Left renal cortex interstitium (tissue), 4 donors: ENCODE measurements at regions not wholly inside any gene's neighbourhood (a gene's known extent, or its start where the extent isn't known, plus 50 kb on each side); places are given as distances from the start of the nearest gene placed in this dataset.

ENCODE experiments used
- DNase-seq, 4 donors: peaks; one replicate each; pipeline ENCODE4 v3.0.0-alpha.2; 2013; ENCODE audit warnings: low read depth in 4 of 4, low spot score in 2 of 4, missing footprints in 1 of 4

DNA sequence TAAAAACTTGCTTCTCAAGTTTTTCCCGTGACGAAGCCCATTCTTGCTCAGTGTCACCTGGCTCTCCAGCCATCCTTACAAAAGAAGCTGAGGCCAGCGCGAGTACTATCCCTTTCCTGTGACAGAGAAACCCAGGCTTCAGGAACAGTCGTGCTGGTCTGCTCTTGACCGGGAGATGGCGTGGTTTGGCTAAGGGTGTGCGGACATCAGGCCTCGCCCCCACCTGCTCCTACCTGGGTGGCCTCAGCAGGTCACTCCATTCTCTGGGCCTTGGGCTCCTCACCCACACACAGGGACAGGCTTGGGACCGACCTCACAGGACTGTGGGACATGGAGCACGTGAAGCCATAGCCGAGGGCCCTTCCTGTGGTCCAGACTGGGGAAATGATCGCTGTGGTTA, 75.2 kb upstream of the CIBAR2 start:
- DNase-seq: no peak

- no peak for DNase-seq
These were observed 75.6 kb upstream of the CIBAR2 start for GRCh38 chr16:85187886-85188285.

DNA sequence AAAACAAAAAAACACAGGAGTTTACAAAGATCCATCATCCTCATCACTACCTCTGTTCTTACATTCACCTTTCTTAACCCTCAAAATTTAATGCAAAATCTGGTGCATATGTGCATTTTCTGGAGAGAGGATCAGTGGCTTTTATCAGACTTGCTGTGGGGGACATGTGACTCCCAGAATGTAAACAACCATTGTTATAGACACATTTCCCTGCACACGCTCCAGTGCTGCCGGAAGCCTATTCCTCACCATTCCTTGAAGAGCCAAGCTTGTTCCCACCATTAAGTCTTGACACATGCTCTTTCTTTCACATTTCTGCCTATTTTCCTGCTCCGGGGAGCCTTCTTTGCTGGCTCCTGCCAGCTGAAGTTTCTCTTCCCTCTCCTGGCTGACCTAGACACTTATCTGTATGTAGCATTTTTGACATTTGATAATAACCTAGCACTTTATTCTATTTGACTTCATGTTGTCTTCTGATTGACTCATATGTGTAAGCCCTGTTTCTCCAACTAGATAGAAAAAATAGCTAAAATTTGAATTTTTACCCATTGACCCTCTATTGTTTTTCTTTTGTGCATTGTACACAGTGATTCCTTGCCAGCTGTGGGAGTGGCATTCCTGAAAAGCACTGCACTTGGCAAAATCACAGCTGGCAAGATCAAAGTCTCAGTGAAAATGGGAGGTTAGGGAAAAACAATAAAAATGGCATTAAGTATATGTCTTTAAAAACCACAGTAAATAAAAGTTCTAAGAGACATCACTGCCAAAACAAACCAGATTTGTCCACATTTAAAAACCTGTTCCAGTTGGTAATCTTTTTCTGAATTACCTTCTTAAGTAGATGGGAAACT, 76.8 kb upstream of the CIBAR2 start:
- DNase-seq: no peak

GRCh38 chr16:85190572-85190971, 78.3 kb upstream of the CIBAR2 start:
- DNase-seq: no peak

DNA sequence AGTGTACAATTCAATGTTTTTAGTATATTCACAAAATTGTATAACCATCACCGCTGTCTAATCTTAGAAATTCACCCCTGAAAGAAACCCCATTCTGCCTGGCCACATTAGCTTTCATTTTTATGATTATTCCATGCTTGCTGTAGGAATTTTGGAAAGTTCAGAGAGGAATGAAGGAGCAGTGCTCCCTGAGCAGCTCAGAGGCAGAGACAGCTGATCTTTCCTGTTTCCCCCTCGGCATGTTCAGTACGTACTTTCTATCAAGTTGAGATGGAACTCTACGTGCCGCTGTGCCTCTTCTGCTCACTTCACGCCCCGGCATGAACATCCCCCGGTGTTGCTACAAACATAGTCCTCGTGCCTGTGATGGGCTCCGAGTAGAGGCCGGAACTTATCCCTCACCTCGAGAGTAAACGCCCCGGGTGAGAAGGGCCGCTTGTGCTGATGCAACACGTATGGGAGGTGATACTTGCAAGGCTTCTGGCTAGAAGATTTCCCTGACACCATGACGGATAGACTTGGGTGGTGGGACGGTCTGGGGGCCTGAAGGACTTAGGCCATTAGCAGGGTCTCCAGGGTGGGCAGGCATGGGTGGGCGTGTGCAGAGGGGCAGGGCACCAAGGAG, 79.2 kb upstream of the CIBAR2 start:
- no peak for DNase-seq

- no peak for DNase-seq
These were observed 80.2 kb upstream of the CIBAR2 start for GRCh38 chr16:85192238-85193114.

DNA sequence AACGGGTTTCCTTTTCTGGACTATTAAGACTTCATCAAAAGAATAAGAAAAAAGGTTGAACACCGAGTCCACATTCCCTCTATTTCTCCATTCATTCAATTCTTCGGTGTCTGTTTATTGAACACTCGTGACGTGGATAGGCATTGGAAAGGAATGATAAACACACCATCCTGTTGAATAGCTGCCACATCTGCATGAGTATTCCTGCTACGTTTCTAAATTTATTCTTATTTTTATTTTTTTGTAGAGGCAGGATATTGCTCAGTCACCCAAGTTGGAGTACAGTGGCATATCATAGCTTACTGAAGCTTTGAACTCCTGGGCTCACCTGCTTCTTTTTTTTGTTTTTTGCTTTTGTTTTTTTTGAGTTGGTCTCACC, 80.8 kb upstream of the CIBAR2 start:
- no peak for DNase-seq

- no peak for DNase-seq
These were observed 81.6 kb upstream of the CIBAR2 start for GRCh38 chr16:85193876-85194275.

- no peak for DNase-seq
These were observed 82.3 kb upstream of the CIBAR2 start for GRCh38 chr16:85194307-85195270.

DNA sequence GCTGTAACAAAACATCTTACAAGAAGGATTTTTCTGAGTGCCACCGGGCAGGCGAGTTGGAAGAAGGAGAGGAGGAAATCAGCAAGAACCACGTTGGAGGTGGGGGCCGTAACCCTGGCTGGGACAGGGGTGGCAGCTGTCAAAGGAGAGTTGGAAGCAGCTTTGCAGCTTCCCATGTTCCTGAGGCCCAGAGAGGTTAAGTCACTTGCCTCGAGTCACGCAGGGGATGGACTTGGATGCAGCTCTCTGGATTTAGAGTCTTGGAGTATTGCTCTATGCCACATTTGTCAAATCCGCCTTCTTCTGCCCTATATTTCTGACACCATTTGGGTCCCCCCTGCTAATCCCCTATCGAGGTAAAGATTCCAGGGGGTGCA, 83.0 kb upstream of the CIBAR2 start:
- no peak for DNase-seq

- DNase-seq: no peak
These were observed 83.9 kb upstream of the CIBAR2 start for GRCh38 chr16:85195900-85196772.

DNA sequence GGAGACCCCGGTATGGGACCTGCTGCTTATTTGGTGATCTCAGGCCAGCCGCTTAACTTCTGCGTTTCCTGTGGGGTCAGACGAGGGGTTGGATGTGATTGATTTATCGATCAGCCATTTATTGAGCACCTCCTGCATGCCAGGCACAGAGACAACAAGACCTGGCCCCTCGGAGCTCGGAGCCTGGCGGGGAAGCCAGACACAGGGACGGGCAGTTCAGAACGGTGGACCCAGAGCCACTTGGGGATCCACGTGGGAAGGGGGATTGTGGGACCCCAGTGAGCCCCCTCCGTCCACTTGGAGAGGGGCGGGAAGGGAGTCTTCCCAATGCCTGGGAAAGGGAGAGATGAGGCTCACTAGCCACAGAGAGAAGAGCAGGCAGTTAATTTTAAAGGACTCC, 84.7 kb upstream of the CIBAR2 start:
- no peak for DNase-seq

- no peak for DNase-seq
These were observed 85.6 kb upstream of the CIBAR2 start for GRCh38 chr16:85197611-85198566.

DNA sequence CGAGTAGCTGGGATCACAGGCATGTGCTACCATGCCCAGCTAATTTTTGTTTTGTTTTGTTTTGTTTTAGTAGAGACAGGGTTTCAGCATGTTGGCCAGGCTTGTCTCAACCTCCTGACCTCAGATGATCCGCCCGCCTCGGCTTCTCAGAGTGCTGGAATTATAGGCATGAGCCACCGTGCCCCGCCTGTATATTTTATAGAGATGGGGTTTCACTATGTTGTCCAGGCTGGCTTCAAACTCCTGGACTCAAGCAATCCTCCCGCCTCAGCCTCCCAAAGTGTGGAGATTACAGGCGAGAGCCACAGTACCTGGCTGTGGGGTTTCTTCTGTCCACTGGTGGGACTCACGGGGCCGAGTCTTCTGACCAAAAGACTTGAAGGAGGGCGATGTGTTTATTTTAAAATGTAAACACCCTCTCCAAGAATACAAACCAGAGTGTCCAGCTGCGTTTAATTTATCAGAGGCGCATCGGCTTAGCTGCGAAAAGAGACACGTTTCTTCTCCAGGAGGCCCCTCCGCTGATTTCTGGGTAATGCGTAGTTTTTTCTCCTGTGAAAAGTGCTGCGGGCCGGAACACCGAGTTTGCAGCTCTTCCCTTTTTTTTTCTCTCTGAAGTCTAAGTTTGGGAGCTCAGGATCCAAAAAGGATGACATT, 86.9 kb upstream of the CIBAR2 start:
- no peak for DNase-seq

GRCh38 chr16:85199880-85200279, 87.6 kb upstream of the CIBAR2 start:
- no peak for DNase-seq

GRCh38 chr16:85200471-85201278, 88.4 kb upstream of the CIBAR2 start:
- DNase-seq: no peak

GRCh38 chr16:85201574-85201973, 89.3 kb upstream of the CIBAR2 start:
- no peak for DNase-seq
